ENCODE measurements at regions not wholly inside any gene's neighbourhood (a gene's known extent, or its start where the extent isn't known, plus 50 kb on each side); places are given as distances from the start of the nearest gene placed in this dataset.
A peak's percentile ranks its signal among the peaks of the same experiment; 100 is the strongest.

DNA sequence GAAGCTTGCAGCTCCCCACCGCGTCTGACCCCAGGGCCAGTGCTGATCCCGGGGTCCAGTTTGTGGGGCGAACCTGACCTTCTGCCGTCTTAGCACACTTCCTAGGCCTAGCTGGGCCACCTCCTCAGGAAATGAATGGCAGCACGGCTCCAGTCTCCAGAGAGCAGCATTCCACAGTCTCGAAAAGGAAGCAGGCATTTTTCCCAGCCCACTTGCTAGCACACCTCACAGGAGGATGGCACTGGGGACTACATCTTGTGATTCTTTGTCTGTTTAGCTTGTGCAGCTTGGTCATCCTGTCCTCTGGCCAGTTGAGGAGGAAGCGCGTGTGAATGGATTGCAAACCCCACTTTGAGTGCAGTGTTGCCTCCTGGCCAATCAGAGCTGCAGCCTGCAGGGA is 308.0 kb upstream of the IRX2 start (continued):
- TF ChIP-seq, protein P1, sequence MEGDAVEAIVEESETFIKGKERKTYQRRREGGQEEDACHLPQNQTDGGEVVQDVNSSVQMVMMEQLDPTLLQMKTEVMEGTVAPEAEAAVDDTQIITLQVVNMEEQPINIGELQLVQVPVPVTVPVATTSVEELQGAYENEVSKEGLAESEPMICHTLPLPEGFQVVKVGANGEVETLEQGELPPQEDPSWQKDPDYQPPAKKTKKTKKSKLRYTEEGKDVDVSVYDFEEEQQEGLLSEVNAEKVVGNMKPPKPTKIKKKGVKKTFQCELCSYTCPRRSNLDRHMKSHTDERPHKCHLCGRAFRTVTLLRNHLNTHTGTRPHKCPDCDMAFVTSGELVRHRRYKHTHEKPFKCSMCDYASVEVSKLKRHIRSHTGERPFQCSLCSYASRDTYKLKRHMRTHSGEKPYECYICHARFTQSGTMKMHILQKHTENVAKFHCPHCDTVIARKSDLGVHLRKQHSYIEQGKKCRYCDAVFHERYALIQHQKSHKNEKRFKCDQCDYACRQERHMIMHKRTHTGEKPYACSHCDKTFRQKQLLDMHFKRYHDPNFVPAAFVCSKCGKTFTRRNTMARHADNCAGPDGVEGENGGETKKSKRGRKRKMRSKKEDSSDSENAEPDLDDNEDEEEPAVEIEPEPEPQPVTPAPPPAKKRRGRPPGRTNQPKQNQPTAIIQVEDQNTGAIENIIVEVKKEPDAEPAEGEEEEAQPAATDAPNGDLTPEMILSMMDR (conservative IDR thresholded peaks at IDR 0.05; ENCODE audit: low read depth in 2 of 2), result no peak
- TF ChIP-seq ETS1 (IDR thresholded peaks at IDR 0.05), result no peak

DNA sequence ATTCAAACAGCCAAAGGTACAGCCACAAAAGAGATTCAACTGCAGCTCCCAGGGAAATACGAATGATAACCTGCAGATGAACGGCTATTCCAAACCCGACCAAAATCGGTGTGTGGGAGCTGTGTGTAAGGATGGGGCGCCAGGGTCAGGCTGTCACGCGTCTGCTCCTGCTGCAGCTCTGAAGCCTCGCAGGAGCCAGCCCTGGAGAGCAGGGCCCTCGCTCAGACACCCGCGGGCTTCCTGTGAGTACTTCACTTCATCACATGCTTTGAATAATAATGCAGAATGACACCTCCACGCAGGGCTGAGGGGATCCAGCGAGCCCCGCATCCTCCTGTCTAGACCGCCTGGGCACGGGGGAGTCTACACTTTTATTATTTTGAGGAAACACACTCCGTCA is 307.5 kb upstream of the IRX2 start:
- TF ChIP-seq ZNF114 (CRISPR knock-in tag; IDR thresholded peaks at IDR 0.05), result no peak
- no peak for TF ChIP-seq STAT1 (IDR thresholded peaks at IDR 0.05; ENCODE audit: unreplicated experiment)
- TF ChIP-seq, protein P2, sequence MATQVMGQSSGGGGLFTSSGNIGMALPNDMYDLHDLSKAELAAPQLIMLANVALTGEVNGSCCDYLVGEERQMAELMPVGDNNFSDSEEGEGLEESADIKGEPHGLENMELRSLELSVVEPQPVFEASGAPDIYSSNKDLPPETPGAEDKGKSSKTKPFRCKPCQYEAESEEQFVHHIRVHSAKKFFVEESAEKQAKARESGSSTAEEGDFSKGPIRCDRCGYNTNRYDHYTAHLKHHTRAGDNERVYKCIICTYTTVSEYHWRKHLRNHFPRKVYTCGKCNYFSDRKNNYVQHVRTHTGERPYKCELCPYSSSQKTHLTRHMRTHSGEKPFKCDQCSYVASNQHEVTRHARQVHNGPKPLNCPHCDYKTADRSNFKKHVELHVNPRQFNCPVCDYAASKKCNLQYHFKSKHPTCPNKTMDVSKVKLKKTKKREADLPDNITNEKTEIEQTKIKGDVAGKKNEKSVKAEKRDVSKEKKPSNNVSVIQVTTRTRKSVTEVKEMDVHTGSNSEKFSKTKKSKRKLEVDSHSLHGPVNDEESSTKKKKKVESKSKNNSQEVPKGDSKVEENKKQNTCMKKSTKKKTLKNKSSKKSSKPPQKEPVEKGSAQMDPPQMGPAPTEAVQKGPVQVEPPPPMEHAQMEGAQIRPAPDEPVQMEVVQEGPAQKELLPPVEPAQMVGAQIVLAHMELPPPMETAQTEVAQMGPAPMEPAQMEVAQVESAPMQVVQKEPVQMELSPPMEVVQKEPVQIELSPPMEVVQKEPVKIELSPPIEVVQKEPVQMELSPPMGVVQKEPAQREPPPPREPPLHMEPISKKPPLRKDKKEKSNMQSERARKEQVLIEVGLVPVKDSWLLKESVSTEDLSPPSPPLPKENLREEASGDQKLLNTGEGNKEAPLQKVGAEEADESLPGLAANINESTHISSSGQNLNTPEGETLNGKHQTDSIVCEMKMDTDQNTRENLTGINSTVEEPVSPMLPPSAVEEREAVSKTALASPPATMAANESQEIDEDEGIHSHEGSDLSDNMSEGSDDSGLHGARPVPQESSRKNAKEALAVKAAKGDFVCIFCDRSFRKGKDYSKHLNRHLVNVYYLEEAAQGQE (IDR thresholded peaks at IDR 0.05; ENCODE audit: unreplicated experiment), result no peak
- no peak for TF ChIP-seq ZNF331 (CRISPR knock-in tag; IDR thresholded peaks at IDR 0.05; ENCODE audit: low read depth)
- no peak for TF ChIP-seq EZH2 (IDR thresholded peaks at IDR 0.05; ENCODE audit: low read depth, unreplicated experiment)
- no peak for TF ChIP-seq ZNF462 (CRISPR knock-in tag; IDR thresholded peaks at IDR 0.05)
- TF ChIP-seq NANOG (IDR thresholded peaks at IDR 0.05; ENCODE audit: borderline replicate concordance), result no peak
- Mint-ChIP-seq H3K36me3 (ENCODE audit: low read depth) (peaks cover 11% of the 10 kb centered on the region; the same call in 2 of the 3 replicates), H3K9me3 (peaks cover 24% of the 10 kb centered on the region), H3K27ac (no peak overlapping the region), H3K4me3 (no peak overlapping the region), H3K4me1 (peaks cover 15% of the 10 kb centered on the region), H3K27me3 (ENCODE audit: insufficient read depth, low read depth, poor library complexity) (peaks cover 17% of the 10 kb centered on the region)
- ATAC-seq (peak; percentile 54), DNase-seq (ENCODE audit: low spot score) (peak; percentile 20)
- H3K36me3 ChIP-seq (ENCODE audit: insufficient read depth), result no peaks in the 10 kb centered on the region; the same call in 1 of the 2 replicates
- H3K27me3 ChIP-seq (ENCODE audit: insufficient read depth), result no peaks in the 10 kb centered on the region
- H3K27ac ChIP-seq (ENCODE audit: low read depth), result no peak overlapping the region
- H3K4me1 ChIP-seq (ENCODE audit: insufficient read depth), result peaks cover 5% of the 10 kb centered on the region; the same call in 1 of the 2 replicates
- H3K4me3 ChIP-seq, result no peak overlapping the region
- no peaks in the 10 kb centered on the region for H4K20me1 ChIP-seq (replicated peaks; ENCODE audit: insufficient read depth)
- H3K4me2 ChIP-seq, result no peak overlapping the region
- H3F3A ChIP-seq (replicated peaks; ENCODE audit: low read depth), result no peaks in the 10 kb centered on the region
- 0 out of 2 replicates have a peak, but pooled peaks cover 4% of the 10 kb centered on the region for H3K9me2 ChIP-seq (ENCODE audit: insufficient read depth)
- H2AFZ ChIP-seq, result 0 out of 2 replicates have a peak overlapping the region, but pooled peaks have one; percentile 76
- H3K79me2 ChIP-seq (replicated peaks; ENCODE audit: insufficient read depth), result no peaks in the 10 kb centered on the region
